GM21360 (cell line): ENCODE measurements at regions not wholly inside any gene's neighbourhood (a gene's known extent, or its start where the extent isn't known, plus 50 kb on each side); places are given as distances from the start of the nearest gene placed in this dataset.

Source experiments
- ATAC-seq: cut with Tn5 transposase; IDR thresholded peaks from one replicate; pipeline ENCODE4 v1.9.1; 2021; ENCODE audit warnings: mild to moderate bottlenecking, moderate library complexity; ENCODE audit not compliant: unreplicated experiment

GRCh38 chr20:43316271-43316670 lies 126.6 kb upstream of the PTPRT start:
- no peak for ATAC-seq

DNA sequence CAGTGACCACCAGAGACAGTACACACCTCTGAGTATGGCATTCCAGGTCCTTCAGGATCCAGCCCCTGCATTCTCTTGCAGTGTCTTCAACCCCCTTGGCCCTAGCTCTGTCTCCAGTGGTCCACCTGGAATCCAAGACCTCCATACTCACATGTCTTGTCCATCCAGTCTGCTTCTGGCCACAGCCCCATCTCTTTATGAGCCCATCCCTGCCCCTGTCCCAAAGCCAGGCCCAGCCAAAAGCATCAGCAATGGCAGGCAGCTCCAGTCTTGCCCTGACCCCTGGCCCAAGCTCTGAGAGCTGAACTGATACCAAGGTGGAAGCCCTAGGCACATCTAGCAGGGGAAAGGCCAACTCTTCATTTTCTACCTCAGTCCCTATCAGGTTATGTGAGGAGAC lies 119.6 kb upstream of the PTPRT start:
- ATAC-seq, result no peak

DNA sequence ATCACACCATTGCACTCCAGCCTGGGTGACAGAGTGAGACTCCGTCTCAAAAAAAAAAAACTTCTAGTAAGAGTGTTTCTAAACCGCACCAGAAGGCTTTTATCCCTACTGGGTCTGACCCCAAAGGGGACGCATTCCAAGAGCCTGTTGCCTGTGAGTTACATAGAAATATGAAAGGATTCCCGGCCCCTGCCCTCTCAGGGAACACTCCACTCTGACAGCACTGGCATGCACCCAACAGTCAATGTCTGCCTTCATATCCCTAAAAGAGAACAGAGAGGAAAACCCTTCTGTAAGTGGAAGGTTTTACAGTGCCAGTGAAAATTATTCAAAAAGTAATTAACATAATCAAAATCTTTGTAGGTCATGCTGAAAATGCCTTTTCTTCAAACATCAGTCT lies 117.1 kb upstream of the PTPRT start:
- no peak for ATAC-seq

- no peak for ATAC-seq
Measured at GRCh38 chr20:43305749-43306148, 116.0 kb upstream of the PTPRT start.

GRCh38 chr20:43304598-43304997 lies 114.9 kb upstream of the PTPRT start:
- ATAC-seq, result no peak

DNA sequence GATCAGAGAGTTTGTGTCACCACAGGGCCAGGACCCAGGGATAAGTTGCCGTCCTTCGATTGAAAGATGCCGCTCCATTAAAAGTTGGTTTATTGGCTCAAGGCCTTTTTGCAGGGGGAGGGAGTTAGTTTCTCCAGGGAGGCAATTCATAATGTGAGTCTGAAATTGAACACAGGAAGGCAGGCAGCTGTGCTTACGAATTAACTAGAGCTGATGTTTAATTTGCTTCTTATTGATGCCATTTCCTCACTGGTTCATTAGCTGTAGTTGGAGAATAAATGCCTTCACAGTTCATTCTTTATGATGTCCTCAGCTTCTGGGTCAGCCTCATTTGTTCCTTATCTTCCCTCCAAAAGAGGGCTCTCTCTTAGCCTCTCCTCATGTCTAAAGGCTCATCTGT lies 113.2 kb upstream of the PTPRT start:
- ATAC-seq, result no peak

GRCh38 chr20:43300901-43301300 lies 111.2 kb upstream of the PTPRT start:
- no peak for ATAC-seq

GRCh38 chr20:43295781-43296180 lies 106.1 kb upstream of the PTPRT start:
- ATAC-seq, result no peak

DNA sequence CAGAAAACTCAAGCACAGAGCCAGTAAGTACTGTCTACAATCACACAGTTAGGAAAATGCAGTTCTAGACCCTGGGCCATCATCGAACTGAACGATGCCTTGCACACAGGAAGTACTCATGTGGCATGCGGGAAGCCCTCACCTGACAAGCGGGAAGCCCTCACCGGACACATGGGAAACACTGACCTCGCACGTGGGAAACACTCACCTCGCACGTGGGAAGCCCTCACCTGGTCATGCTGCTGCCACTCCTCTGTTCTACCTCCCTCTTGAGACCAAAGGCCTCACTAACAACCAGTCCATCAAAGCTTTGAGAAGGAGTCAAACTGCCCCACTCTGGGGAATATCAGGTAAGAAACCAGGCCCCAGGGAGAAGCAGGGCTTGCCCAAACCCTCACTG lies 105.6 kb upstream of the PTPRT start:
- ATAC-seq, result no peak

DNA sequence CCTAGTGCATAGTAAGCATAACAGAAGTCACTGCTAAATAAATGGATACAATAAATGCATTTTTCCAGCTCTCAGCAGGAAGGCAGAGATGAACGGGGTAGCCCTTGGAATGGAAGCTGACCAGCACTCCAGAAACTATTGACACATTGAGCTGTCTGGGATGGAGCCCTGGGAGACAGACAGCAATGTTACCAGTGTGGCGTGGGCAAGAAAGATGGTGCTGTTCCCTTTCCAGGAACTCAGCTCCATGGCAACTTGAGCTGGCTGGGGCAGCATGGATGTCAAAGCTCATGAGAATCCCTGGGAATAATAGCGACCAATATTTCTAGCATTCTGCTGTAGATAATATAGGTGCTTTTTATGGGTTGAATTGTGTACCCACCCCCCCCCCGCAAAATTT lies 104.3 kb upstream of the PTPRT start:
- no peak for ATAC-seq

GRCh38 chr20:43293068-43293786 lies 103.5 kb upstream of the PTPRT start:
- ATAC-seq, result no peak

DNA sequence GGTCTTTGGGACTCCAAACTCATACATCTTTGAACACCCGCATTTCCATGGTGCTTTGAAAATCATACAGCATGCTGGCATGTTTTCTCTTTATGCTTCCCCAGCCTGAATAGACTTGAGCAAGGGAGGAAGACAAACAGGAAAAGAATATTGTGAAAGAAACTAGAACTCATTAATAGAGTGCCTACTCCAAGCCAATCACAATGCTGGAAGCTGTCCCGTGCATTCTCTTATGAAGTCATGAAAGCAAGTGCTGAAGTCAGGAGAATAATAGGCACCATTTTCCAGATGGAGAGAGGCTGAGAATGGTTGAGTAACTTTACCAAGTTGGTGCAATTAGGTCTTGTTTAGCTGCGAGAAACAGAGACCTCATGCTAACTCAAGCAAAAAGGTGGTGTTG lies 102.5 kb upstream of the PTPRT start:
- no peak for ATAC-seq

- ATAC-seq, result no peak
Measured at GRCh38 chr20:43287637-43288036, 97.9 kb upstream of the PTPRT start.

DNA sequence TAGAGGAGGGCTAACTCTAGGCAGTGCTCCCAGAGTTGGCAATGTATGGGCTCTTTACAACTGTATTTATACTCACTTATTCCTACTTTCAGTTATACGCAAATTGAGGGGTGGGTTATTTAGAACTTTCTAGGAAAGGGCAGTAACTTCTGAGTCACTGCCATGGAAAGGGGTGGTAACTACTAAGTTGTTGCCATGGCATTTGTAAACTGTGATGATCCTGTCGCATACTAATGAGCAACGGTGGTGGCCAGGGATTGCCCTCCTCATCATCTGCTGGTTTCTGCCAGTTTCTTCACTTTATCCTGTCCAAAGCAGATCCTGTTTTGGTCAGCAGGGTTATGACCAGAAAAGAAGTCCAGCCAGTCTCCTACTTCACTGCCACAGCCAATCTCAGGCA lies 95.5 kb upstream of the PTPRT start:
- ATAC-seq, result no peak

GRCh38 chr20:43284486-43284885 lies 94.8 kb upstream of the PTPRT start:
- ATAC-seq, result no peak

GRCh38 chr20:43283126-43283525 lies 93.4 kb upstream of the PTPRT start:
- no peak for ATAC-seq

GRCh38 chr20:43271980-43272379 lies 82.3 kb upstream of the PTPRT start:
- ATAC-seq, result no peak

- ATAC-seq, result no peak
Measured at GRCh38 chr20:43265449-43265848, 75.7 kb upstream of the PTPRT start.

GRCh38 chr20:43263226-43263625 lies 73.5 kb upstream of the PTPRT start:
- no peak for ATAC-seq

- ATAC-seq, result no peak
Measured at GRCh38 chr20:43262341-43262740, 72.6 kb upstream of the PTPRT start.

DNA sequence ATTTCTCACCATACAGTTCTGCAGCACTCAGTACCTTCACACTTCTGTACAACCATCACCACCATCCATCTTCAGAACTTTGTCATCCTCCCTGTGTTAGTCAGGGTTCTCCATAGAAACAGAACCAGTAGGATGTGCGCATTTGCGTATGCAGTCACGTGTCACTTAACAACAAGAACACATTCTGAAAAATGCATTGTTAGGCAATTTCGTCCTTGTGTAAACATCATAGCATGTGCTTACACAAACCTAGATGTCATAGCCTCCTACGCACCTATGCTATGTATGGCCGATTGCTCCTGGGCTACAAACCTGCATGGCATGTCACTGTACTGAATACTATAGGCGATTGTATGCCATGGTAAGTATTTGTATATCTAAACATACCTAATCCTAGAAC lies 66.2 kb upstream of the PTPRT start:
- no peak for ATAC-seq

DNA sequence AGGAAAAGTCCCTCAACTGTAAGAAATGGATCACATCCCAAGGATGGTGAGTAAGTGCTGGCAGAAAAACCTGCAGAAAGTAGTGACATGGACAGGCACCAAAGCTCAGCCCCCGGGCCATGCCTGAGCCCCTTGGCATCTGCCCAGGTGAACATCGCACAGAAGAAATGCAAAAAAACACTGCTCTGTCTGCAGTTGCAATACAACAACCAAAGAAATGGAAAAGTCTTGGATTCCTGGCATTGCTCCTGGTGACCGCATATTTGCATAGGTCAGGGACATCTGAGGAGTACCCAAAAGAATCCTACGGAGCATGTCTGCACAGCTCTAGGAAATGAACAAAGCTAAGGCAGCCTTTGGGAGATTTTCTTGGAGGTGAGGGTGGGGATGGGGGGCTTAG lies 63.1 kb upstream of the PTPRT start:
- ATAC-seq, result no peak

DNA sequence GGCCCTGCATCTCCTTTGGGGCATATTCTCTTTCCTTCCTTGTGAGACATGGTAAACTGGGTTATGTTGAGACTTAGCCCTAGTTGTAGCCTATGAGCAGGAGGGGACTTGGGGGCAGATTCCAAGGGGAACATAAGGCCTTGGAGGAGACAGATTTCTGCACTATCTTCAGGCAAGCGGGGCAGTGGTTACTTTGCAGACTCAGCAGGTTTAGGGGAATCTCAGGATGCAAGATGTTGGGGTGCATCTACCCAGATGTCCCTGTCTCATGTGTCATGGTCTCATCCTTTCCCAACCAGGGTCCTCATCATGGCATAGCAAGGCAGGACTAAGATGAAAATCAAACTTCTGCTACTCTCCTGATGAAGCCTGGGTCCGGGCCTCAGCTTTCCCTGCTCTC lies 58.6 kb upstream of the PTPRT start:
- no peak for ATAC-seq
